ENCODE measurements at regions not wholly inside any gene's neighbourhood (a gene's known extent, or its start where the extent isn't known, plus 50 kb on each side); places are given as distances from the start of the nearest gene placed in this dataset.
A peak's percentile ranks its signal among the peaks of the same experiment; 100 is the strongest.

GRCh38 chr11:116310226-116310625 is 462.6 kb downstream of the BUD13 start:
- peak; percentile 97 for DNase-seq (ENCODE audit: low spot score)

- DNase-seq (ENCODE audit: low spot score), result no peak
These were observed 463.3 kb downstream of the BUD13 start for GRCh38 chr11:116309446-116309845.

DNA sequence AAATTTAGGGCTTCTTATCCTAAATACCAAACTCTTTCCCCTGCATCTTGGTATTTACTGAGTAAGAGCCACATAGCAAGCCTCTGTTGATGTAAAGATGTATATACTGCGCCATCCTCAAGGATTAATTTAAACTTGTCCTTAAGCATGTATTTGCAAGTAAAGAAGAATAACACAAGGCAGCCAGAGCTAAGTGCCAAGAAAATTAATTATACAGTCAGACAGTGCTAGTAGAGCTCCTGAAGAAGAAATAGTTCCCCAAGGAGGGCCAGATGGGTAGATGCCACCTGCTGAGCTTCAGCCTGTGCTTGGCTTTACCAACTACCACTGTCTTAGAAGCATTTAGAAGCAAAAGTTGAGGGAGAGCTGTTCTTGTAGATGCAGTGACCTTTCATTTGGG is 470.0 kb downstream of the BUD13 start:
- no peak for DNase-seq (ENCODE audit: low spot score)

DNA sequence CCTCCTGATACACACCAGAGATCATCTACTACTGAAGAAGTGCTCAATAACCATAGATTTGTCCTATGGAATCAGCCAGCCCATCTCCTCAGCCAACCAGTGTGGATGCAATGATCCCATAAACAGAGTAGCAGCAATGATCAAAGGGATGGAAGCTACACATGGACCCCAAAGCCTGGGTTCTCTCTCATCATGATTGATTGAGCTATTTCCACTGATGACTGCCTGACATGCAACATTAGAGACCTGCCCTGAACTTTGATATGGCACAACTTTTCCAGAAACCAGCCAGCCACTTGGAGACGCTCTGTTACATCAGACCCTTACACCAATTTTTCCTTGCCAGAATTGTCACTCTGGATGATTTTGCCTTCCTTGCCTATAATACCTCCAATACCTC is 471.6 kb downstream of the BUD13 start:
- DNase-seq (ENCODE audit: low spot score), result no peak

DNA sequence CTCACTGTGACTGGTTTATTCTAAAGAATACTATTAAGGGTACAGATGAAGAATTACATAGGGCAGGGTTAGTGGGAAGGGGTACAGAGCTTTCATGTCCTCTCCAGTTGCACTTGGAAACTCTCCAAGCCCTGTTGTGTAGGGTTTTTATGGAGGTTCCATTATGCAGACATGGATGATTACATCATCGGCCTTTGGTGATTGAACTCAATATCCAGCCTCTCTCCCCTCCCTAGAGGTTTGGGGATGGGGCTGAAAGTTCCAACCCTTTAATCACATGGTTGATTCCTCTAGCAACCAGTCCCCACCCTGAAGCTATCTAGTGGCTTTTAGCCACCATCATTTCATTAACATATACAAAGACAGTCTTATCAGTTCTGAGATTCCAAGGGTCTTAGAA is 472.6 kb downstream of the BUD13 start:
- no peak for DNase-seq (ENCODE audit: low spot score)

DNA sequence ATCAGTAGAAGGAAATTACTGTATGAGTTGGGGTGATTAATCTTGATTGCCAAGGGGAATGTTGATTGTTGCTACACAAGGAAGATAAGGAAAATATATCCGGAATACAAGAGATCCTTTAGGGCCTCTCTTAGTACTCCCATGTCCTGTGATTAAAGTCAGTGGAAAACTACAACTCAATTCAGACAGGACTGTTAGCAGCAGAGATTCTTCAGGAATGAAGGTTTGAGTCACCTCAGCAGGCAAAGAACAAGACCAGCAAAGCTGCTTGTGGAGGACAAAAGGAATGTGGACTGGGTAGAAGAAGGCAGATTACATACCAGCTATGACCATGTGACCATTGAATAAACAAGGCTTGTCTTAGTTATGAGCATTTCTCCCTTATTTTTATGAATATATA is 478.2 kb downstream of the BUD13 start:
- peak; percentile 83 for DNase-seq (ENCODE audit: low spot score)

- DNase-seq (ENCODE audit: low spot score), result no peak
These were observed 484.9 kb downstream of the BUD13 start for GRCh38 chr11:116287866-116288265.

DNA sequence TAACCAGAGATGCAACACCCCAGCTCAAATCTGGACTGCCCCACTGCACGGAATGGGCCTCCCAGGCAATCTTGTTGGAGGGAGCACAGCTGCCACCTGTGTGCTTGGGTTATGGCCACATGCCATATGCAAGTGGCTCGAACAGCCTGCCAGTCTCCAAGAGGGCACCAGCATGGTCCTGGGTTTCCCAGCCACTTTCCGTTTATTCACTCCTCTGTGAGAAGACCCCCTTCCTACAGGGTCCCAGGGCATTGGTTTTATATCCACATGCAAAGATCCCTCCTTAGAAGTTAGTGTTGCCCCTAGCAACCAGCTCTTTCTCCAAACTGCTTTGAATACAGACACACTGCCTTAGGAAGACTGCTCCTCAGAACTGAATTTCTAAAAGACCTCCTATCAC is 487.8 kb downstream of the BUD13 start:
- DNase-seq (ENCODE audit: low spot score), result no peak

DNA sequence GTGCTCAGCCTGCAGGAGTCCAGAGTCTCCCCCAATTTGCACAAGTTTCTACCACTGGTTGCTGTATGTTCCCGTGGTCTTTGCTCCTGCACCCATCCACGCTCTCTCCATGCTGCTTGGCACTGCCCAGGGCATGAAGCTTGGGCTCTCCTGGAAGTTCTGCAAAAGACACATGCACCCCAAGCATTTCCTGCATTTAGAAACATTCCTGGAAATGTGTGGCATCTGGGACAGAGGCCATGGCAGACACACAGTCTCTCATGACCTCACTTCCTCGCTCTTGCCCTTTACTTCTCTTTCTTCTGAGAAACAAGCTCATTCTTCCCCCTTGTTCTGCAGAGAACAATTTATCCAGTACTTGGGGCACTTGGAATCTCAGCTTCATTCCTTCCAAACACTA is 489.5 kb downstream of the BUD13 start:
- no peak for DNase-seq (ENCODE audit: low spot score)

- no peak for DNase-seq (ENCODE audit: low spot score)
These were observed 490.3 kb downstream of the BUD13 start for GRCh38 chr11:116282481-116282880.

GRCh38 chr11:116281173-116282160 is 491.3 kb downstream of the BUD13 start:
- no peak for DNase-seq (ENCODE audit: low spot score)

GRCh38 chr11:116279511-116279910 is 493.3 kb downstream of the BUD13 start:
- DNase-seq (ENCODE audit: low spot score), result no peak

DNA sequence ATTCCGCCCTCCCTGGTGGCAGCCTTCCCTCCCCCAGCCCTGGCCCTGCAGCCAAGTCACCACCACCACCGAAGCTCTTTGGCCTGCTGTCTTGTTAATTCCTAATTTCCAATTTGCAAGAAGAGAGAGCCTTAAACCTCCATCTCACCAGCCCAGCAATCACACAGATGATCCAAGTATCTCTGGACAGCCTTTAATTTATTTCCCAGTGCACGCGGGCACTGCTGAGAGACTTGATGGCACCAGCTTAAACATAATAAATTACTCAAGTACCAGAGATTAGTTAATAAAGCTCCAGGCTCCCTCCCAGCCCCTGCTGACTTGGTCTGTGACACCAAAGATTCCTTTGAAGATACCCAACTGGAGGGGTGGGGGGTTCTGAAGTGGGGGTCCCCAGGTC is 494.7 kb downstream of the BUD13 start:
- DNase-seq (ENCODE audit: low spot score), result no peak

DNA sequence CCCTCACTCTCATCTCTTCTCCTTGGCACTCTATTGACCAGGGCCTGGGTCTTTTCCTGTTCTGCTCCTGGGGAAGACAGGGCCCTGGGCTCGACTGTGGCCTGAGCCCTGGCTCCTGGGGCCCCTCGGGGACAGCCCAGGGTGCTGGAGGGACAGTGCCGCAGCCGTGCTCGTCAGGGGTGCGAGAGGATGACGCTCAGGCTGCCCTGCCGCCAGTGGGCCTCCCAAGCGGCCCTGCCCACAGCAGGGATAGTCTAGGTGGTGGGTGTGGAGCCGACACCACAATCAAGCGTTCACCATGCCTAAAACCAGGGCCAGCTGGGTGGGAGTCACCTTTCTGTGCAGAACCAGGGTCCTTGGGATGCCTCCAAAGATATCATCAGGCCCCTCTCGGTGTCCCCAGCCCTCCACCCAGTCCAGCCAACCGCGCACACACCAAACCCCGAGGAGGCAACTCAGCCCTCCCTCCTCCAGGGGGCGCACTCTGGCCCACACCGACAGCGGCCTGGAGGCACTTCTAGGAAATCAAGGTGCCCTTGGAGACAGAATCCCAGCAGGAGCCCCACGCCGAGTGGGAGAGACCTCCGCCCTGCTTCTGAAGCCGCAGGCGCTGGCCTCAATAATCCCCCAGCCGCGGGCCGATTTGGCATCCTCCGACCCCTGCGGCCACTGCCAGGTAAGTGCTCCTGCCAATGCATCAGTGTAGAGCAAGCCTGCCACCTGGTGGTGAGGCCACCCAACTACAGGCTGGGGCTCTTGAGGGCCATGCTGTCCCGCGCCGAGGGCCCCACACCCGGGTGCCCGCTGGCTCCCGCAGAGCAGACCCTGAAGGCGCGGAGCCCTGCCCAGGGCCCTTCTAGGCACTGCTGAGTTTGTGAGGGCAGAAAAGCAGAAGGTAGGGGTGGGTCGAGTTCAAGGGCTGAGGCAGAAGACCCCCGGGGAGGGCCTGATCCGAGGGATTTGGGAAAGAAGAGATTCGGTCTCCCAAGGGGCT is 496.4 kb downstream of the BUD13 start:
- peak; percentile 48 for DNase-seq (ENCODE audit: low spot score)

GRCh38 chr11:116275635-116276034 is 497.2 kb downstream of the BUD13 start:
- no peak for DNase-seq (ENCODE audit: low spot score)

- DNase-seq (ENCODE audit: low spot score), result no peak
These were observed 498.3 kb downstream of the BUD13 start for GRCh38 chr11:116274521-116274920.

DNA sequence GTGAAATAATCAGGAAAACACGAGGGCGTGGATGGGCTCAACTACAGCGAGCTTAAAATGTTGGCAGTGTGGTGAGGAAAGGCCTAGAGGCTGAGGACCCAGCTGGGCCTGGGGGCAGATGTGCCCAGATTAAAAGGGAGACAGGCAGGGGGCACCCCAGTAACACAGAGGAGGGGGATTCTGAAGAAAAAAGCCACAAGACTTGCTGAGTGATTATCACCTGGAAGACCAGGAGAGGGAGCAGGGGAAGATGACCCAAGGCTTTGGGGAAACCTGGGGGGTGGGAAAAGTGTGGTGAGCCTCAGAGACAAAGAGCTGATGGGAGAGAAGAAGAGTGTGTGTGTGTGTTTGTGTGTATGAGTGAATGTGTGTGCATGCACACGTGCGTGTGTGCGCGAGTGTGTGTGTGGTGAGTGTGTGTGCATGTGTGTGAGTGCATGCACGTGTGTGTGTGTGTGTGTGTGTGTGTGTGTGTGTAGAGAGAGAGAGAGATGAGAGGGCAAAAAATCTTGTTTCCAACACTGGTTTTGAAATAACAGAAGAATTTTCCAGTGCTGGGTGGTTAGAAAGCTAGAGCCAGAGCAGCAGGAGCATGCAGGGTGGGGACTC is 500.5 kb downstream of the BUD13 start:
- no peak for DNase-seq (ENCODE audit: low spot score)

DNA sequence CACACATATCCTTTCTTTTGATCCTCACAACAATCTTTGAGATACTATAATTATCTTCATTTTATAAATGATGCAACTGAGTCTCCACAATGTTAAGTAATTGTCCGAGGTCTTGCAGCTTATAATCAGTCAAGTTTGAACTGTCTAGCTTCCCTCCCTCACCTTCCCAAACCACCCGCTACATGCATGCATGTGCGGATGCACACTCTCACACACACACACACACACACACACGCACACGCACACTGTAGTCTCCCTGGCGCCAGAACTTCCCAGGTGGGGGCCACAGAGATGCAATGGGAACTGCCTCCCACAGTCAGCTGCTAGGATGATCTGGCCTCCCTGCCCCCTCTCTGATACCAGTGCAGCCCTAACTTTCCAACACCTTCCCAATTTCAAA is 501.3 kb downstream of the BUD13 start:
- DNase-seq (ENCODE audit: low spot score), result no peak

GRCh38 chr11:116267146-116267545 is 505.6 kb downstream of the BUD13 start:
- no peak for DNase-seq (ENCODE audit: low spot score)

GRCh38 chr11:116263770-116264169 is 509.0 kb downstream of the BUD13 start:
- DNase-seq (ENCODE audit: low spot score), result no peak

GRCh38 chr11:116263019-116263418 is 509.8 kb downstream of the BUD13 start:
- no peak for DNase-seq (ENCODE audit: low spot score)

- DNase-seq (ENCODE audit: low spot score), result no peak
These were observed 510.4 kb downstream of the BUD13 start for GRCh38 chr11:116262370-116262769.

Data from umbilical cord (tissue), 1 donor.